Activated naive CD8-positive, alpha-beta T cell (primary cell): ENCODE measurements at regions not wholly inside any gene's neighbourhood (a gene's known extent, or its start where the extent isn't known, plus 50 kb on each side); places are given as distances from the start of the nearest gene placed in this dataset.

Experiments used
- H3K27ac Mint-ChIP-seq: one replicate; pipeline ENCODE4 v1.8.0; 2021; ENCODE audit warnings: mixed read lengths
- H3K27me3 Mint-ChIP-seq: one replicate; pipeline ENCODE4 v1.8.0; 2021; ENCODE audit warnings: mixed read lengths
- H3K36me3 Mint-ChIP-seq: one replicate; pipeline ENCODE4 v1.8.0; 2021; ENCODE audit warnings: mixed read lengths
- H3K4me1 Mint-ChIP-seq: one replicate; pipeline ENCODE4 v1.8.0; 2021; ENCODE audit warnings: low read depth, mixed read lengths
- H3K4me3 Mint-ChIP-seq: one replicate; pipeline ENCODE4 v1.8.0; 2021; ENCODE audit warnings: mild to moderate bottlenecking, mixed read lengths
- H3K9me3 Mint-ChIP-seq: one replicate; pipeline ENCODE4 v1.8.0; 2021; ENCODE audit warnings: low read depth, mixed read lengths

DNA sequence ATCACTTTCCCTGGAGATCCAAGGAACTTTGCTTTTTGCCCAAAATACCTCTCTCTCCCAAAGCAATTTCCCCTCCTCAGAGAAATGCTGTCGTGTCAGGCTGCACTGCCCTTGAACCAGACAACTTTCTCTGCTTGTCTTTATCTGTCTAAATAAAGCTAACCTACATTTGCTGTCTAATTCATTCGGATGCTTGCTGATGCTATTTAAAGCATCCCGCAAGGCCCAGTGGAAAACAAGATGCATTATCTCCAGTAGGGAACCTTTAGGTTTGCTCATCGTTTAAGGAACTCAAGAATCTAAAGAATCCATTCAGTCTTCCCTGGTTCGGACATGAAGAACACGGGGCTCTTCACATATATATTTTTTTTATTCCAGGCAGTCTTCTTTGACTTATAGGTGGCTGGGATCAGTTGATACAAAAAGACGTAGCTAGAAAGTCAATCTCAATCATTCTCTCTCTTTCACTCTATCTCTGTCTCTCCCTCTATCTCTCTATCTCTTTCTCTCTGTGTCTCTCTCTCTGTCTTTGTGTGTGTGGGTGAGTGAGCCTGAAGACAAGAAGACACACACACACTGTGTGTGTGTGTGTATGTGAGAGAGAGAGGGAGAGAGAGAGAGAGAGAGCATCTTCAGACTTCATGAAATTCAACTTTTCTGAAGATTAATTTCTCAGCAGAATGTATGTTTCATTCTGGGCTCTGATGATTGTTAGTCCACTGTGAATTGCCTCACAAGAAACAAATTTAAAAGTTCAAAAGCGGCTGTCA, 92.8 kb upstream of the MKLN1 start:
- Mint-ChIP-seq H3K4me1 (peaks cover 62% of the 10 kb centered on the region), H3K36me3 (no peaks in the 10 kb centered on the region), H3K27me3 (no peaks in the 10 kb centered on the region), H3K4me3 (peak overlapping the region; percentile 77), H3K9me3 (no peaks in the 10 kb centered on the region), H3K27ac (peak overlapping the region; percentile 95)

DNA sequence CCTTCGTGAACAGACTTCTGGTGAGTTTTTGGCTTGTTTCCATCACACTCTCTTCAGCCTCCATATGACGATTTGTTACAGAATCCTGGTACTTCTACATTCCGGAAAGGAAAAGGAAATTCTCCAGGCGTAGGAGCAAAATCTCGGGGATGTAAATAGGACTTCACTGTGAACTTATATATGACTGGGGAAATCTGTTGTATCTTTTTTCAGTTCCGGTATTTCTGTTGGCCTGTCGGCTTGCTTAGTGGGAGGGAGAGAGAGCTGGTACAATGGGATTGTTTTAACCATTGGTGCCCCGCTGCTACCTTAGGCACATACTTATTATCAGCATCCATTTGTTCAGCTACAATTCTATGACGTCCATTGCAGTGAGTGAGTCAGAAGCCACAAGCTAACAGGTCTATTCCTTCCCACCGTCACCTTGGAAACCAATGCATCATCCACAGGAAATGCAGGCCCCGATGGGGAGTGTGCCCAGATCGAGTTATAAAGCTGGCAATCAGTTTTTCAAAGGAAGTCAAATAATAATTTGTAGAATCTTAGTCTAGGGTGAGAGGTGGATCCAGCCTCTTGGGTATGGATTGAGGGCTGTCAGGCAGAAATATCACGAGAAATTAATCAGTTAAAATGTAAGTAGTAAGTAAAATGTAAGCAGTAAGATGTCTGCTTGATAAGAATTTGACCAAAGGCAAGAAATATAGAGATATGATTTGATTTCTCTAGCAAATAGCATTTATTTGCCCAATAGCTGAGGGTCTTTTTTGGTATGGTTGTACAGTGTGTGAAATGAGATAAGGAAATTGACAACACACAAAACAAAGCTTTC, 92.0 kb upstream of the MKLN1 start:
- no peaks in the 10 kb centered on the region for H3K36me3 Mint-ChIP-seq
- no peaks in the 10 kb centered on the region for H3K27me3 Mint-ChIP-seq
- peak overlapping the region; percentile 77 for H3K4me3 Mint-ChIP-seq
- no peaks in the 10 kb centered on the region for H3K9me3 Mint-ChIP-seq
- peaks cover 56% of the 10 kb centered on the region for H3K4me1 Mint-ChIP-seq
- H3K27ac Mint-ChIP-seq = peak overlapping the region; percentile 95

DNA sequence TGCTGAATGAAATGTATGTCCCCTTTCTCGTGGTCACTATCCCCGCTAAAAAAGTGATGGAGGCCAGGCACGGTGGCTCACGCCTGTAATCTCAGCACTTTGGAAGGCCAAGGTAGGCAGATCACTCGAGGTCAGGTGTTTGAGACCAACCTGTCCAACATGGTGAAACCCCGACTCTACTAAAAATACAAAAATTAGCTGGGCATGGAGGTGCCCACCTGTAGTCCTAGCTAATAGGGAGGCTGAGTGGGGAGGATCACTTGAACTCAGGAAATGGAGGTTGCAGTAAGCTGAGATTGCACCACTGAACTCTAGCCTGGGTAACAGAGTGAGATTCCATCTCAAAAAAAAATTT, 91.4 kb upstream of the MKLN1 start:
- Mint-ChIP-seq H3K27me3 (no peaks in the 10 kb centered on the region), H3K4me1 (peaks cover 53% of the 10 kb centered on the region), H3K36me3 (no peaks in the 10 kb centered on the region)

DNA sequence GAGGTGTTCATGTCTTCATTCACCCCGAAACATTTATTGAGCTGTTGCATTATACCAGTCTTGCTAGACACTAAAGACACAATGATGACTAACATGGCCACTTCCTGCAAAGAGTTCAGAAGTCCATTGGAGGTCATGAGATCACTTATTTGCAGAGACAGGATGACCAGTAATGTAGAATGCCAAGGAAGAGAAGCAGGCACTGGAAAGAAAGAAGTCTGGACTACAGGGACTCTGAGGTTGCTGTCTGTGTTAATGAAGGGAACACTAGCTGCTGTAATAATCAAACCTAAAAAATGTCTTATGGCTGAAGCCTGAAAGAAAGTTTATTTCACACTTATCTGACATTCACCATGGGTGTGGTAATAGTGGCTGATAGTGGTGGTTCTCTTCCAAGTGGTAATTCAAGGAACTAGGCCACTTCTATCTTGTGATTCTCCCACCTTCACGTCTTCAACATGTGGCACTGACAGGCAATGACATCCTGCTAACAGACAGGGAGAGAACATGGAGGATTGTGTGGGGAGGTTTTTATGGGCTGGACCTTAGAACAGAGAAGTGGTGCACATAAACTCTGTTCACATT, 89.2 kb upstream of the MKLN1 start:
- no peaks in the 10 kb centered on the region for H3K9me3 Mint-ChIP-seq
- no peaks in the 10 kb centered on the region for H3K27me3 Mint-ChIP-seq
- H3K4me3 Mint-ChIP-seq = no peak overlapping the region
- H3K27ac Mint-ChIP-seq = peak overlapping the region; percentile 36
- H3K4me1 Mint-ChIP-seq = peaks cover 42% of the 10 kb centered on the region
- no peaks in the 10 kb centered on the region for H3K36me3 Mint-ChIP-seq

More for the DNA sequence above, 91.4 kb upstream of the MKLN1 start:
- Mint-ChIP-seq H3K9me3 (no peaks in the 10 kb centered on the region), H3K27ac (peak overlapping the region; percentile 95), H3K4me3 (no peak overlapping the region)

DNA sequence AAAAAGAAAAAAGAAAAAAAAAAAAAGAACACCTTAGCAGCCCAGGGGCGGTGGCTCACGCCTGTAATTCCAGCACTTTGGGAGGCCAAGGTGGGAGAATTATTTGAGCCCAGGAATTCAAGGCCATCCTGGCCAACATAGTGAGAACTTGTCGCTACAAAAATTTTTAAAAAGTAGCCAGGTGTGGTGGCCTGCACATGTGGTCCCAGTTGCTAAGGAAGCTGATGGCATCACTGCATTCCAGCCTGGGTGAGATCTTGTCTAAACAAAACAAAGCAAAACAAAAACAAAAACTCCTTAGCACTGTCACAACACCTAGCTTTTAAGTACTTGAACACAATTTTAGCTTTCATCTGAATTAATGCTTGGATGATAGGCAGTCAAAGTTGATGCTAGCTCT, 86.3 kb upstream of the MKLN1 start:
- no peaks in the 10 kb centered on the region for H3K27me3 Mint-ChIP-seq
- no peak overlapping the region for H3K27ac Mint-ChIP-seq
- no peaks in the 10 kb centered on the region for H3K9me3 Mint-ChIP-seq
- H3K4me3 Mint-ChIP-seq = no peak overlapping the region
- peaks cover 20% of the 10 kb centered on the region for H3K4me1 Mint-ChIP-seq
- no peaks in the 10 kb centered on the region for H3K36me3 Mint-ChIP-seq

DNA sequence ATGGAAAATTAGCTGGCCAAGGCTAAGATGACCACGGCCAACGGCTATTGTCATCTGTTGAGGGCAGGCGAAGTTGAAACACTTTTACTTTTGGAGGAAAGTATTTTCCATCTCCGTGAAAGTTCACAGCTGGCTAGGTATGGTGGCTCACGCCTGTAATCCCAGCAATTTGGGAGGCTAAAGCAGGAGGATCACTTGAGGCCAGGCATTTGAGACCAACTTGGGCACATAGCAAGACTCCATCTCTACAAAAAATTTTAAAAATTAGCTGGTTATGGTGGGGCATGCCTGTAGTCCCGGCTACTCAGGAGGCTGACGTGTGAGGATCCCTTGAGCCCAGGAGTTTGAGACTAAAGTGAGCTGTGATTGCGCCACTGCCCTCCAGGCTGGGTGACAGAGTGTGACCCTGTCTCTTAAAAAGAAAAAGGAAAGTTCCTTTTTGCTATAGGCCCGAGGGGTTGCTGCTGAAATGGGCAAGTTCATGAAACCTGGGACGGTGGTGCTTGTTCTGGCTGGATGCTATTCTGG, 85.5 kb upstream of the MKLN1 start:
- Mint-ChIP-seq H3K9me3 (no peaks in the 10 kb centered on the region), H3K4me3 (no peak overlapping the region)

DNA sequence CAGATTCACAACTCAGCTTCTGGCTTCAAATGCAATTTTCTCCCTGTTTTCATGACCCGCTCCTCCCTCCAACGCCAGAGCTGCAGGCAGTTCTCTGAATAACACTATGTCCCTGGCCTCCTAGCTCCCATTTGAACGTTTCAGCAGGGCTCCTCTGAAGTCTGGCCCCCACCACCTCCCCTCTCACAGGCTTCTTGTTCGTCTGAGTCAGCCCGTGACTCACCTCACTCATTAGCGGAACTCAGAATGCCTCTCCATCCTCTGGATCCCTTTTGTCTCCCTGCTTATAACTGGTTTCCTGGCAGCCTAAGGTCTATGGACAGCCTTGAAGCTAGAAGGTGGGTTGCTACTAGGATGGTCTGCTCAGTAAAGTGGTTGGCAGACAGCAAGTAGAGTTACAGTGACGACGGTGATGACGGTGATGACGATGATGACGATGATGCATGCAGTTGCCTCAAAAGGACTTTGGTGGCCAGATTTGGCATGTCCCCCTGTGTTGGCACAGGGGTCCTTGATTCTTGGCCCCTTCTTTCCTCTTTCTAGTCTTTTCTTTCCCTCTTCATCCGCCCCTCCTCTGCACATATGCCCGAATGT, 83.3 kb upstream of the MKLN1 start:
- Mint-ChIP-seq H3K9me3 (no peaks in the 10 kb centered on the region), H3K4me1 (no peaks in the 10 kb centered on the region), H3K4me3 (no peak overlapping the region), H3K27ac (no peak overlapping the region), H3K36me3 (no peaks in the 10 kb centered on the region), H3K27me3 (no peaks in the 10 kb centered on the region)

More for the DNA sequence above, 85.5 kb upstream of the MKLN1 start:
- H3K27me3 Mint-ChIP-seq = no peaks in the 10 kb centered on the region
- H3K4me1 Mint-ChIP-seq = peaks cover 14% of the 10 kb centered on the region
- no peaks in the 10 kb centered on the region for H3K36me3 Mint-ChIP-seq
- no peak overlapping the region for H3K27ac Mint-ChIP-seq

DNA sequence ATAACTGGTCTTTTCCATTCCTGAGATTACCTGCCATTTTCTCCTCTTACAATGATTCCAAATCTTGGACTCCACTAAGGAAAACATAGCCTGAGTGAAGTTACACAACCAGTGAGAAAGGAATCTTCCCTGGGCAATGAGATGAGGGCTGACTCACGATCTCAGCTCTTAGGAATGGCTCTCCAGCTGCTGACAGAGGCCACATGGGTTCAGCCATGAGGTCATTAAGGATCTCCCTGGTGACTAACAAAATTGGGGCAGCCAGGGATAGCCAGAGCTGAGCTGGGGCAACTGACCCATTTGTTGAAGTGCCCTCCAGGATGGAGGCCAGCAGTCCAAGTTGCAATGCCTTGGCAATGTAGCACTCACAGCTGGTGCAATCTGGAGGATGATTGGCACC, 78.7 kb upstream of the MKLN1 start:
- H3K27me3 Mint-ChIP-seq = no peaks in the 10 kb centered on the region
- H3K9me3 Mint-ChIP-seq = peaks cover 5% of the 10 kb centered on the region
- H3K27ac Mint-ChIP-seq = no peak overlapping the region
- no peak overlapping the region for H3K4me3 Mint-ChIP-seq
- peaks cover 5% of the 10 kb centered on the region for H3K36me3 Mint-ChIP-seq
- H3K4me1 Mint-ChIP-seq = no peaks in the 10 kb centered on the region

DNA sequence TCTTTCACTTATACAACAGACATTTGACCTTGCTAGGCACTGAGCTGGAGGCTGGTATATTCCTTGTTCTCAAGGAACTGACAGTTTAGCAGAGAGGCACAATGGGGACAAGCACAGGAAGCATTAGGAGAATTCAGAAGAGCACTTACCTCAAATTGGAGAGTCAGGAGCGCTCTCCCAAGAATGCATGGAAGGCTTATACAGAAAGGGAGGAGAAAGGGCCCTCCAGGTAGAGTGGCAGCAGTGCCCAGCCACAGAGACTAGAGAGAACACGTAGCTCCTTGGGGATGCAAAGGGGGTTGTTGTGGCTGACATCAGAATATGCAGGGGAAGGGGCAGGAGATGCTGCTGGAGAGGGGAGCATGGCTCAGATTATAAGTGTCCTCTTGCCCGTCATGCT, 78.2 kb upstream of the MKLN1 start:
- H3K36me3 Mint-ChIP-seq = peaks cover 8% of the 10 kb centered on the region
- no peaks in the 10 kb centered on the region for H3K4me1 Mint-ChIP-seq
- no peaks in the 10 kb centered on the region for H3K27me3 Mint-ChIP-seq
- peaks cover 9% of the 10 kb centered on the region for H3K9me3 Mint-ChIP-seq
- H3K27ac Mint-ChIP-seq = no peak overlapping the region
- no peak overlapping the region for H3K4me3 Mint-ChIP-seq

DNA sequence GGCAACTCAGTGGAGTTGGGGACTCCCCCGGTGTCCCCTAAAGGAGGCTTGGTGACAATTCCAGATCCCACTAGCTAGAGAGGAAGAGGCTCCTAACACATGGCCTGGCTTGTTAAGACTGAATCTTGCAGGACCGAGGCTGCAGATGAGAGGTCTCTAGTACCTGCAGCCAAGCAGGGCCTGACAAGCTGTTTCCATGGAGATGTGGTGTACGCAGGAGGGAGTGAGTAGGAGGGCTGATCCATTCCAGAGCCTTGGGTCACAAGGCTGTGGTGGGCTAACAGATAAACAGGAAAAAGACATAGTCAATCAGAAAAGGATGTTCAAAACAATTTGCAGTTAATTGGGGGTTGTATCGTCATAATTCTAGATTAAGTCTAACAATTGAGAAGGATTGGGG, 77.3 kb upstream of the MKLN1 start:
- Mint-ChIP-seq H3K27ac (no peak overlapping the region), H3K4me3 (no peak overlapping the region), H3K9me3 (peaks cover 16% of the 10 kb centered on the region), H3K4me1 (no peaks in the 10 kb centered on the region), H3K36me3 (peaks cover 9% of the 10 kb centered on the region), H3K27me3 (no peaks in the 10 kb centered on the region)

DNA sequence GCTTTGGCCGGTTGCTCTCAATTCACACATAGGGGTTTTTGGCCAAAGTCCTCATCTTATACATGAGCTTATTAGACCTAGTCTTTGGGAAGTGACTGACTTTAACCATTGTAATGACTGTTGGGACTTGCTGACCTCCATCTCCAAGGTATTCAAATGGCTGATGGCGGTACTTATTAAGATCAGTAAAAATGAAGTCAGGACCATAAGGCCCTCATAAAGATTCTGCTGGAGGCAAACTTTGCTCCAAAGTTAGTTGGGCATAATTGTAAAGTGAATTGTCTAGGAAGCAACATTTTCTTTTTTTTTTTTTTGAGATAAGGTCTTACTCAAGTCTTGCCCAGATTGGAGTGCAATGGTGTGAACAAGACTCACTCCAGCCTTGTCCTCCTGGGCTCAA, 76.3 kb upstream of the MKLN1 start:
- Mint-ChIP-seq H3K4me1 (no peaks in the 10 kb centered on the region), H3K27me3 (no peaks in the 10 kb centered on the region), H3K27ac (no peak overlapping the region), H3K36me3 (peaks cover 9% of the 10 kb centered on the region), H3K9me3 (peaks cover 16% of the 10 kb centered on the region), H3K4me3 (no peak overlapping the region)

DNA sequence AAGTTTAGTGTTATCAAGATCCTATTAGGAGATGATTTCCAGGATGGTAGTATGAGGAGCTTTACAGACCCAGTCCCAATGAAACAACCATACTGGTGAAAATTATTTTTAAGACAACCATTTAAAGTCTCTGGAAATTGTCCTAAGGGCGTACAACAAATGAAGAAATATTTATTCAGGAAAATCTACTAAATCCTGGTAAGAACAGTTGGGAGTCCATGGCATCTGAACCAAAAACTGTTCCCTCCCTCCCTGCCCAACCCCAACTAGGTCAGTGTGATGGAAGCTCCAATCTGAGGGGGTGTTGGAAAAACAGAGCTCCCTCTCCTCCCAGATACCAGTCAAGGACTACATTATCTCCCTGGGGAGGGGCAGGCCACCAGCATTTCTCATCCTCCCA, 74.7 kb upstream of the MKLN1 start:
- H3K27ac Mint-ChIP-seq = no peak overlapping the region
- H3K27me3 Mint-ChIP-seq = no peaks in the 10 kb centered on the region
- H3K9me3 Mint-ChIP-seq = peaks cover 16% of the 10 kb centered on the region
- no peak overlapping the region for H3K4me3 Mint-ChIP-seq
- H3K36me3 Mint-ChIP-seq = peaks cover 9% of the 10 kb centered on the region
- H3K4me1 Mint-ChIP-seq = no peaks in the 10 kb centered on the region

DNA sequence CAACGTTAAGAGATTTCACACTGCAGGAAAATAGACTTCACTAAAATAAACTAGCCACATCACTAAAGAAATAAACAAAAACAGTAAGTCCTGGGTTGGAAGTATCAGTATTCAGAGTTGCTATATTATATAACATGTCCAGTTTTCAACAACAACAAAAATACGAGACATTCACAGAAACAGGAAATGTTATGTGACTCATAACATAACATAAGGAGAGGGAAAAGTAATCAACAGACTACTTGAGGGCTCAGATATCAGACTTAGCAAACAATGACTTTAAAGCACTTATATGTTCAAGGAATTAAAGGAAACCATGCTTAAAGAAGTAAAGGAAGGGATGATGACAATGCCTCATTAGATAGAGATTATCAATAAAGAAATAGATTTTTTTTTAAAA, 73.5 kb upstream of the MKLN1 start:
- Mint-ChIP-seq H3K9me3 (peaks cover 16% of the 10 kb centered on the region), H3K4me3 (no peak overlapping the region), H3K27ac (no peak overlapping the region), H3K36me3 (peaks cover 9% of the 10 kb centered on the region), H3K4me1 (peaks cover 1% of the 10 kb centered on the region), H3K27me3 (no peaks in the 10 kb centered on the region)

DNA sequence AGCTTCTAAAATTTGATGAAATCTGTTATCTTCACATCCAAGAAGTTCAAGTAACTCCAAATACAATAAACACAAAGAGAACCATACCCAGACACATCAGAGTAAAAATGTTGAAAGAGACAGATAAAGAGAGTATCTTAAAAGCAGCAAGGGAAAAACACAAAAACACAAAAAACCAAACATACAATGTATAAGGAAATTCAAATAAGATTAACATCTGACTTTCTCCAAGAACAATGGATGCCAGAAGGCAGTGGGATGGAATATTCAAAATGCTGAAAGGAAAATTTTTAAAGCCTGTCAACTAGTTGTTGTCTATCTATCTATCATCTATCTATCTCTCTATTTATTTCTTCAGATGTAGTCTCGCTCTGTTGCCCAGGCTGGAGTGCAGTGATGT, 72.4 kb upstream of the MKLN1 start:
- H3K27ac Mint-ChIP-seq = no peak overlapping the region
- H3K36me3 Mint-ChIP-seq = peaks cover 9% of the 10 kb centered on the region
- H3K4me1 Mint-ChIP-seq = peaks cover 1% of the 10 kb centered on the region
- H3K27me3 Mint-ChIP-seq = no peaks in the 10 kb centered on the region
- H3K9me3 Mint-ChIP-seq = peaks cover 16% of the 10 kb centered on the region
- no peak overlapping the region for H3K4me3 Mint-ChIP-seq

DNA sequence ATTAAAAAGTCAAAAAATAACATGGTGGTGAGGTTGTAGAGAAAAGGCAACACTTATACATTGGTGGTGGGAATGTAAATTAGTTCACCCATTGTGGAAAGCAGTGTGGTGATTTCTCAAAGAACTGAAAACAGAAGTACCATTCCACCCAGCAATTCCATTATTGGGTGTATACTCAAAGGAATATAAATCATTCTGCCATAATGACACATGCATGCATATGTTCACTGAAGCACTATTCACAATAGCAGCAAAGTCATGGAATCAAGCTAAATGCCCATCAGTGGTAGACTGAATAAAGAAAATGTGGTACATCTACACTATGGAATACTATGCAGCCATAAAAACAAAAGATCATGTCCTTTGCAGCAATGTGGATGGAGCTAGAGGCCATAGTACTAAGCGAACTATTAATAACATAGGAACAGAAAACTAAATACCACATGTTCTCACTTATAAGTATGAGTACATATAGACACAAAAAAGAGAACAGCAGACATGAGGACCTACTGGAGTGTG, 66.1 kb upstream of the MKLN1 start:
- peaks cover 1% of the 10 kb centered on the region for H3K4me1 Mint-ChIP-seq
- H3K4me3 Mint-ChIP-seq = no peak overlapping the region
- no peaks in the 10 kb centered on the region for H3K27me3 Mint-ChIP-seq
- no peaks in the 10 kb centered on the region for H3K9me3 Mint-ChIP-seq
- no peak overlapping the region for H3K27ac Mint-ChIP-seq
- no peaks in the 10 kb centered on the region for H3K36me3 Mint-ChIP-seq
